ENCODE measurements at regions not wholly inside any gene's neighbourhood (a gene's known extent, or its start where the extent isn't known, plus 50 kb on each side); places are given as distances from the start of the nearest gene placed in this dataset.

DNA sequence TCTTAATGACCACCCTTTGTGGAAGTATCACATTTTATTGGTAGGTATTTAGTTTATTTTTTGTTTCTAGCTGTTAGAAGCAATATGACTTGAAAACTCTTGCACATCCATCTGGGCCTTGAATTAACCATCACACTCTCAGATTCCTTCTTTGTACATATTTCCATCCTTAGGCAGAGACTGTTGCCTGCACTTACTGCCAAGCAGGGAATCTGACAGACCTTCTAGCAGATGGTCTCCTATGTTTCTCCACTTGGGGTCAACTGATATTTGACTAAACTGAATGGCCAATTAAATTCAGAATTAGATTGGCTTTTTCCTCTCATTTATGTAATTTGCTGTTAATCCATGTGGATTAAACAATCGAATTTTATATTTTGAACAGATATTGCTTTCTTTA, 324.9 kb upstream of the TGFBR2 start:
- WGBS, 3 donors, result 74 to 100% (median 91%) methylated on average over 1 of the region's 1 CpG
- no peak overlapping the region for H3K27ac ChIP-seq (ENCODE audit: low read depth, low read length)

DNA sequence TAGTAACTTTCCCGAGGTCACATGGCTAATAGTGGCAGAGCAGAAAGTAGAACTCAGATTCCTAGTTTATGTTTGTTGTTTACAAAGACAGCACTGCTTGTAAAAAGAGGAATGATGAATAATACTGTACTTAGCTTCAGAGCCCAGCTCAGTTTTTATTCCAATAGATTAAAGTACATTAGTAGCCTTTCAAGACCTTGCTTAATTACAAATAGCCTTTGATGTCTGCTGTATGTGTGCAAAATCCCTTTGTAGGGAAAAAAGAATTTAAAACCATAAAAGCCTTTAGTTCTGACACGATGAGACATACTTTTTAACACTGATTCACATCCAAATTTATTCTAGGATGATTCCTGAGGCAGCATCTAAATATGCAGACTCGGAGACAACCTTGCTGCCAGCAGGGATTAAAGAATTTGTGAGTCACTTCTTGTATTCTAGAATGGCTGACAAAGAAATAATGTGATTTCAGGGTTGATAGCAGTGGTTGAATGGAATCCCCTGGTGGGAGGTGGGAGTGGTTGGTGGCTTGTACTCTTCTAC, 324.2 kb upstream of the TGFBR2 start:
- no peak overlapping the region for H3K27ac ChIP-seq (ENCODE audit: low read depth, low read length)
- WGBS, 3 donors, result 59 to 80% (median 64%) methylated on average over 3 of the region's 3 CpGs

DNA sequence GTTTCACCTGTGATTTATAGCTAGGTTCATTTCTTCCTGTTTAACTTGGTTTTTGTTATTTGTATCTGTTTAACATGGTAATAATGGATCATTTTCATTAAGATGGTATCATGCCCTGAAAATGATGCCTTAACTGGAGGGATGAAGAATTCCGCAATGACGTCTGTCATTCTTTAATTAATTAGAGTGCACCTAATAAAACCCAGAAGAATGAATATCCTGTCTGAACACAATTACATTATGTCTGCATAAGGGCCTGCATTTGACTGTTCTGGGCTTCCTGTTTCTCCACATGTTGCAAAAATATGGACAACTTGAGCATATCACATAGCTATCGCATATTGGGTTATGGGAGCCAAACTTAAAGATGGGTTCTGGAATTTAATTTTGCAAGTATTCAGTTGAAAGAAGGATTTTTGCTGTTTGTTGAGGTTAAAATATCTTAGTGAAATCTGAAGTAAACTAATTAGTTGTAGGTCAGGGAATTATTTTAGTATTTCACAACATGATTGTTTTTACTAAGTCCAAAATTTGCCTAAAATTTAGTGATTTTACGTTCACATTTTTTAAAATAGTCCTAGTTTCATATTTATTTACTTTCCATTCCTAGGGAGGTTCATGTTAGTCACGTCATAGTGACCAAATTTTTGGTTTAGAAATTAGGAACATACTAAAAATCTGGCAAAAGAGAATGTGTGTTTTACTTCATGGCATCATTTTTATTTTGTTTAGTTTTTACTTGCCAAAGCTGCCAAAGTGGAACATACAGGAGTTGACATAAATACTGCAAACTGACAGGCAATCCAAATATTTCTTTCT, 321.0 kb upstream of the TGFBR2 start:
- 59 to 78% (median 63%) methylated on average over 5 of the region's 5 CpGs for WGBS, 3 donors
- H3K27ac ChIP-seq (ENCODE audit: low read depth, low read length), result no peak overlapping the region

DNA sequence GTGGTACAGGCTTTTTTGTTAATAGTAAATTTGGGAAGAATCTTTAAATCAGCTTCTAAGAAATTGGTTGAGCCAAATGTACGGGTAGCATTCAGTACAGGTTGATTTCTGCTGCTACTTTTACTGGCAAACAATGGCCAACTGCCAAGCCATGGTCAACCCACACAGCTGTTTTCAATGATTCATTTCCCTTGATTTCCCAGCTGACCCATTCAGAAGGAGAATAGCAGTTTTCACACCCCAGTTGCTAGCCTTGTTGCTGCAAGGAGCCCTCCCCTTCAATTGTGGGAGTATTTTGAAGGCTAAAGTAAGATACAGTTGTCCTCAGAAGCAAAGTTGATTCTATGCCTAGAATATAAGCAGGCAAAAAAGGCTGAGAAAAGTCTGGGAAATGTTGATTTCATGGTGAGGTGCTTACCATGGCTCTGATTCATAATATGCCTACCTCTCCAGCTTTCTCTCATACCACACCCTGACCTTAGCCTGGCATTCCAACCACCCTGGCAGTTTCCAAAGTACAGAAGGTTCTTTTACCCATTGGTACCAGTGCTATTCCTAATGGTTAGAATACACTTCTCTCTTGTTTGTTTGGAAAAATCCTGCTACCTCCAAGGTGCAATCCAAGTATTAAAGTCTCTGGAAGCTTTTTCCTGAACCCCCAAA, 320.3 kb upstream of the TGFBR2 start:
- 11 to 15% (median 11%) methylated on average over 1 of the region's 1 CpG for WGBS, 3 donors
- H3K27ac ChIP-seq (ENCODE audit: low read depth, low read length), result peak overlapping the region; percentile 91

DNA sequence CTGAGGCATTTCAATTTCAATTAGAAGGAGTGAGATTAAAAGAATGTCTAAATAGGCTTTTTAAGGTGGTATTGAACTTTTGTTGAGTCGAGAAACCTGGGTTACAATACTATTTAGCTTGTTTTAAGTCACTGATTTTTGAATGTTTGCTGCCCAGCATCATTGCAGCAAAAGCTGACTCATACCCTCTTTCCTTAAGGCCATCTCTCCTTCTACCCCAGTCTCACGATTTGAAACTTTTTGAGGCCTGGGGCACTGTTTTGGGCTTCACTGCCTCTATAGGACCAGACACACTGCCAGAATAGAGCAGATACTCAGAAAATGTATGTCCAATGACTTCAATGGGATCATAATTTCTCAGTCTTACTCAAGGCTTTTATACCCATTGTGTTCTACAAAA, 319.6 kb upstream of the TGFBR2 start:
- H3K27ac ChIP-seq (ENCODE audit: low read depth, low read length), result no peak overlapping the region
- WGBS, 3 donors, result 83 to 90% (median 89%) methylated on average over 2 of the region's 2 CpGs

DNA sequence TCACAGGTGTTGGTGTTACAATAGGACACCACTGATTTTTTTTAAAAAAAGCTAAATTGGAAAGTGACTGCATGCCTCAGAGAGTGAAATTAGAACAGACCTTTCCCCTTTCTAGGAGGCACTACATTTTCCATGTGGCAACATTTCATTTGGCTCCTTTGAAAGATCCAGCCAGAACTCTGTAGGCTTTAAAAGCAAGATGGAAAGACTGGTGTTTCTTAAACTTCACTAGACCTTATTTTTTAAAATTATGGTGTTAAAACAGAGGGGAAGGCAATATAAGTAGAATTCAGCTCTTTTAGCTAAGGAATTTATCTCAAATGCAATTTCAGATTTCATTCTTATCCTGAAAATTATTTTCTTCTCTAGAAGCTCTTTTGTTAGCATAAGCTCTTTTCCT, 317.6 kb upstream of the TGFBR2 start:
- no peak overlapping the region for H3K27ac ChIP-seq (ENCODE audit: low read depth, low read length)

DNA sequence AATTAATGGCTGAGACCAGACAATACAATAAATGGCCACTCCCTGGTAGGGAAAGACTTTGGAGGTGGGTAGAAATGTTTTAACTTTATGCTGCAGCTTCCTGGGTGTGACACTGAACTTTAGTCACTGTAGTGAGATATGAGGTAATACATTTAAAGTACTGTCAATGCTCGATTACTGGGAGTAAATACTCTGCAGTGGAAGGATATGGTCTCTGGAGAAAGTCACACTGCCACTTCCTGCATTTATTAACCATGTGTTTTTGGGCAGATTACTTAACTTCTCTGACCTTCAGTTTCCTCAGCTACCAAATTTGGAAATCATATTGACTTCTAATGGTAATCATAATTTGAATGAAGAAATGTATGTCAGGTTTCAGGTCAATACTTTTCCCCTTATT, 317.1 kb upstream of the TGFBR2 start:
- WGBS, 3 donors, result 4 to 15% (median 9%) methylated on average over 1 of the region's 1 CpG
- H3K27ac ChIP-seq (ENCODE audit: low read depth, low read length), result no peak overlapping the region

DNA sequence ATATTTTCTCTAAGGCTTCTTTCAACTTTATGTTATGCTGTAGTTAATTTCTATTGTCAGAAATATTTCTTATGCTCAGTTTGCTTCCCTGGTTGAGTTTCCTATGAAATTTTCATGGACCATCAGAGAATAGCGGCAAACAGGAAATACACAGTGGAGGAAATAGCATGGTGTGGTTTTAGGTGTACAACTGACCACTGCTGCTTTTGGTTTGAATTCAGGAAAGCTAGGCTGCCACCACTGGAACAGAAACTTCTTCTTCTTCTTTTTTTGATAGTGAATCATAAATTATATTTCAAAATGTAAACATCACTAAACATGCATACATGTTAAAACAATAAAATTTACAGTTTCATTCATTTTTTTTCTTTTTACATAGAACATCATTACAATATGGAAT, 316.6 kb upstream of the TGFBR2 start:
- 41 to 86% (median 41%) methylated on average over 1 of the region's 1 CpG for WGBS, 3 donors
- no peak overlapping the region for H3K27ac ChIP-seq (ENCODE audit: low read depth, low read length)

DNA sequence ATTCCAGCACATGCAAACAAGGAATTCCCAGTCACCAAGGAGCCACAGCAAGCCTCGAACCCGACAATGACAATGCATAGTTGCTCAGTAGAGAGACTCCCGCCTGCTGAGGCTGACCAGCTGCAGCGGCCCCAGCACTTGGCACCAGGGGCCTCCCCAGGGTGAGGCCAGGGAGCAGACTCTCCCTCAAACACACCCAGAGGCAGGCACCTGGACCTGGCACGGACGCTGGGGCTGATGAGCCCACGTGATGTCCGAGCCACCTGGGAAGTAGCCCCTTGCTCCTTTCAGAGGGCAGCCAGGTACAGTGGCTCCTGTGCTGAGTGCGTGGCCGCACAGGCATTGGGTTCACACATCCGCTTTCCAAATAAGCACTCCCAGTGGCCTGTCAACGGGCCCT, 315.9 kb upstream of the TGFBR2 start:
- WGBS, 3 donors, result 95% methylated on average over 12 of the region's 12 CpGs
- H3K27ac ChIP-seq (ENCODE audit: low read depth, low read length), result no peak overlapping the region

DNA sequence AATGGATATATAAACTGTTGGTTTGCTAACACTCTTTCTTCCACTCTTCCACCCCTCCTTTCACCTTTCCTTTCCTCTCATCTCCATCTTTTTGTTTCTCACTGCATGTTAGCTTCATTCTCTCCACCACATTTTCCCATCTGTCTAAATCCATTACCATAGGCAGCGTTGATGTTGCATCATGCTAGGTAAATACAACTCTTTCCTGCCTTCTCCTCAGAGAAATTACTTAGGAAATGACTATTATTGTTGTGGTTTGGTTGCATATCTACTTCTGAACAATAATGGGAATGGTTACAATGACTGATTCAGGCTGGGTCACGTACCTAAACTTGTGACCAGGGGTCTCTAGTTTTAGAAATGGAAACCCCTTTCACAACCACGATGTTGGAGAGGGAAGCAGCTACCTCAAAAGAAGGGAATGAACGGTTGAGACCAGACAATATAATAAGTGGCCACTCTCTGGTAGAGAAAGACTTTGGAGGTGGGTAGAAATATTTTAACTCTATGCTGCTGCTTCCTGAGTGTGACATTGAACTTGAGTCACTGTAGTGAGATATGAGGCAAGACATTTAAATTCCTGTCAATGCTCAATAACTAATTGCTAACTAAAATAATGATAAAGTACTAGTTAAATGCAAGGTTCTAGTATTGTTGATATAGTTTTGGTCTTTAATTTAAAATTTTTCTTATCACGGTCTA, 314.1 kb upstream of the TGFBR2 start:
- 58 to 77% (median 62%) methylated on average over 5 of the region's 5 CpGs for WGBS, 3 donors
- no peak overlapping the region for H3K27ac ChIP-seq (ENCODE audit: low read depth, low read length)

DNA sequence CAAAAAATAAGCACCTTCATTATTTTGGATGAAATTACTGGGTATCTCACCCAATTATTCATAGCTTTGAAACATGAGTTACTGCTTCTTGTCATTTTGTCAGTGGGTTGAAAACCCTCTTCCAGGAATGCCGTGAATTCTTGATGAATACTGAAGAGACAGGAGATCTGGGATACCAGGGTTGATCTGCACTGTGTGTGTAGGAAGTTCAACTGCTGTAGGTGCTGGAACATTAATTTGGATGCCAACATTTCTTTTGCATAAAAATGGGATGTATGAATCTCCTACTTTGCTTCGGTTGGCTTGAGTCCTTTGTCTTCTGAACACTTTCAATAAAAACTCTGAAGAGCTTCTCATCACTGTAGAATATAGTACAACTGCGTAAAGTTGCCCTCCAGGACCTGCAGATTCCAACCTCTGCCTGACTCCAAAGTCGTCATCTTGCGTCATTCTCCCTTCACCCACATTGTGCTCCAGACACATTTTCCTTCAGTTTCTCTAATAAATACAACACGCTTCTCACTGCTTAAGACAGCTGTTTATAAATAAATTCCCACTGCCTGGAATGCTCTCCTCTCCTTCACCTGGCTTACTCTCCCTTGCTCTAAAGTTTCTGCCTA, 312.7 kb upstream of the TGFBR2 start:
- no peak overlapping the region for H3K27ac ChIP-seq (ENCODE audit: low read depth, low read length)

DNA sequence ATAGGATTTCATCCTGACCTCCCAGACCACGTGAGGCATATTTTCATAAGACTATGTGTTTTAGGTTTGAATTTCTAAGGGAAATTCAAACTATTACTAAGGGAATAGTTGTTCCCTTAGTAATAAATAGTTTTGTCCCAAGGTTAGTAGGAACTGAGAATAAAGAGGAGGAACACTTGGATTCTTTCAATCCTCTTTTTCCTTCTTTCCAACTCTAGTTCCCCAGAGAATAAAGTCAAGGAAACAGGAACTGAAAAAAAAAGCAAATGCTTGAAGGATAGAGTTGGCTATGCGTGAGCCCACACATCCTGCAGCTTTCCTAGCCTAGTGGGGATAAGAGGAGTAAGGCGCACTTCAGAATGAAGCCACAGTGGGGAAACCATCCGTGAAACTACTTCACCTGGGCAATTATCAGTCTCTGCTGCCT, 312.1 kb upstream of the TGFBR2 start:
- 63 to 77% (median 69%) methylated on average over 4 of the region's 4 CpGs for WGBS, 3 donors
- no peak overlapping the region for H3K27ac ChIP-seq (ENCODE audit: low read depth, low read length)

More for the DNA sequence above, 312.7 kb upstream of the TGFBR2 start:
- WGBS, 3 donors, result 83 to 86% (median 86%) methylated on average over 6 of the region's 6 CpGs

DNA sequence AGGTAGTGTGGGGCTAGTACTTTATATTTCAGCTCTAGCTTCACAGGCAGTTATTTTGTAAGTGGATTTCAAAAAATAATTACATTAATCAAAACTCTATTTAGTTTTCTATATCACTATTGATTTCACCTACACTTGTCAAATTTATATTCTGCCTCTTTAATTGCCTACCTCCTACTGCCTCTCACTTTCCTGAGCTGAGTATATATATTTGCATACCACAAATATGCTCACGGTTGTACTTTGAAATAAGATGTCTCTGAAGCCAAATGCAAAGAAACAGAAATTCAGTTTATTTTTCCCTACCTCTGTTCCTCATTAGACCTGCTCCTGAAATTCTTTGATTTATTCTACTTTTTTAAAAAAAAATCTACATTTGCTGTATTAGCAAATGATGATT, 309.3 kb upstream of the TGFBR2 start:
- no peak overlapping the region for H3K27ac ChIP-seq (ENCODE audit: low read depth, low read length)
- WGBS, 3 donors, result 58 to 83% (median 78%) methylated on average over 1 of the region's 1 CpG

DNA sequence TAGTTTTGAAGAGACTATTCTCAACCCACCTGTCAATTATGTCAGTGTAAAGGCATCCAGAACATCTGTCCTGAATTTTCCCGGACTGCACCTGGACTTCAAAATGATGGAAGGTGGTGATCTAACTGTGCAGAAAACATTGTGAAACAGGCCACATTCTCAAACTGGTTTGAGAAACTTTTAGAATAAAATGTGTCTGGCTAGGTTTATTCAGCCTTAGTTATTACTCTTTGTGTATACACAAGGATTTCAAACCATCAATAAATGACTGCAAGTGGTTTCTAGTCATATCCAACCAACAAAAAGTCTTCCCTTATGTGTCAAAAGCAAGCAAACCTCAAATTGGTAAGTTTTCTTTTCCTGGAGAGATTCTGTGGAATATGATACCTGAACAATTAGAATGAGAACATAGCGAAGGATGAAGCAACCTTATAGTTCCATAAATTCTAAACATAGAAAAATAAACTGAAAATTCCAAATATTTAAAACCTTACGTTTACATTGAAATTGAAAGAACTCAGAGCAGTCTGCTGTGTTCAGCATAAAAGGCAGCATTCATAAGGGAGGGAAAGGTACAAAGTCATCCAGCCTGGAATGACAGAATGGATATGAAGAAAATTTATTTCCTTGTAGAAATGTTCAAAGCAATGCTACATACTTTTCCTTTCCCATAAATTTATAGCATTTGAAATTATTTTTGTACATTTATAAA, 306.6 kb upstream of the TGFBR2 start:
- 72 to 90% (median 74%) methylated on average over 3 of the region's 3 CpGs for WGBS, 3 donors
- no peak overlapping the region for H3K27ac ChIP-seq (ENCODE audit: low read depth, low read length)

DNA sequence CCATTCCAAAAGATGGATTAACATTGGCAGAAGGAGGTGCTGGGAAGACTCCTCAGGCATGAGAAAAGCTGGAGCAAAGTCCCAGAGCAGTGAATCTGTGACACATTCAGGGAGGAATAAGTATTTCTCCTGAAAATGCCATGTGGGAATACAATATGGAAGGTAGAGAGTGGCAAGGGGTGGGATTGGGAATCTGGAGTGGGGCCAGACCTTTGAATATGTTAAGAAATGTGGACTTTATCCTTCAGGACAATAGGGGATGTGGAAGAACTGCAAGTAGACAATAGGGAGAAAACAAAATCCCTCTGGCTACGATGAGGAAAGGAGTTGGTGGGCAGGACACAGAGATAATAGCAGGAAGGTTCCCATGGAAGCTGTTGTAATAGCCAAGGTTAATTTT, 305.6 kb upstream of the TGFBR2 start:
- WGBS, 3 donors, result 76 to 79% (median 77%) methylated on average over 1 of the region's 1 CpG
- H3K27ac ChIP-seq (ENCODE audit: low read depth, low read length), result no peak overlapping the region

DNA sequence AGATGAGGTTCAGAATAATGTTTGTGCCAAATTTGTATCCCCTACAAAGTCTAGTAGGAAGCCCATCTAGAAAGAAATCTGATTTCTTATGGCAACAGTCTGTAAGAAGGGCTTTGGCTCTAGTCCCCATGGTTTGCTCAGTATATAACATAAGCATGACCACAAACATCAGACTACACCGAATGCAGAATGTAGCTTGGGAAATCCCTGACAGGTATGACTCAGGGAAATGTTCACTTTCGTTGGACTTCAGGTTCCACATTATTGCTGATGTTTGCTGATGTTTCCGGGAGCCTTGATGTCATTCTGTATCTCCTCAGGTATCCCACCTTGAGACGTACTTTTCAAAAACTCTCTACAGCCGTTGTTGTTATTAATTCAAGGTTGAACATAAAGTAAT, 304.4 kb upstream of the TGFBR2 start:
- WGBS, 3 donors, result 60 to 71% (median 69%) methylated on average over 5 of the region's 5 CpGs
- H3K27ac ChIP-seq (ENCODE audit: low read depth, low read length), result no peak overlapping the region

DNA sequence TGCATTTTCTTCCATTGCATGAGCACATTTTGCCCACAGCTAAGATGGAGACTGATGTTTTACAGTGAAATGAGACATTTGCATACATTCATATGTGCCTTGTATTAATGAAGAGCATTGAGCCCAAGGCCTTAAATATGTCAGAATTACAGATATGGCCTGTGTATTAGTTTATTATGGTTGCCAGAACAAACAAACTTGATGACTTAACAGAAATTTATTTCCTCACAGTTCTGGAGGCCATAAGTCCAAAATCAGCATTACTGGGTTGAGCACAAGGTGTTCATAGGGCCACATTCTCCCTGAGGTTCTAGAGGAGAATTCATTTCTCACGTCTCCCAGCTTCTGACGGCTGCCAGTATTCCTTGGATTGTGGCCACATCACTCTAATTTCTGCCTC, 302.6 kb upstream of the TGFBR2 start:
- H3K27ac ChIP-seq (ENCODE audit: low read depth, low read length), result no peak overlapping the region
- 89 to 99% (median 96%) methylated on average over 2 of the region's 2 CpGs for WGBS, 3 donors

DNA sequence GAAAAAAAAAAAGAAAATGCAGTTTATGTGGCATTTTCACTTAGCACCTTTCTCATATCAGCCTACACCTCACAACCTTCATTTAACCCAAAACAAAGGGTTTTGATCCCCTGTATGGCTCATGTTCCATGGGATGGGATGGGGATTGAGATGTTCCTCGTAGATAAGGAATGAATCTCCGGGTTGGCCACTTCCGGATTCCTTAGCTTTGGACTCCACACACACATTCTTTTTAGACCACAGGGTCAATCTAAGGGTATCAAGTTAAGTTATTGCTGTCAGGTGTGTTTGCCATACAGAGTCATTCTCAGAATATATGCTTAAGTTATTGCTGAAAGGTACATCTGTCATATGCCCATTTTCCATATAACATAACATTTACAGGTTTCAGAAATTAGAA, 301.4 kb upstream of the TGFBR2 start:
- H3K27ac ChIP-seq (ENCODE audit: low read depth, low read length), result no peak overlapping the region
- 80 to 96% (median 91%) methylated on average over 3 of the region's 3 CpGs for WGBS, 3 donors

Measured in adipose tissue (tissue), 3 donors.